Adrenal gland (tissue), 9 donors: ENCODE measurements at regions not wholly inside any gene's neighbourhood (a gene's known extent, or its start where the extent isn't known, plus 50 kb on each side); places are given as distances from the start of the nearest gene placed in this dataset.

Experiments used
- DNase-seq, 7 donors: peaks; one replicate each; pipeline ENCODE4 v3.0.0-alpha.2; 2019 to 2020
- H3K27ac ChIP-seq, 5 donors: fragments of 200-600 bp; sonication (generic) in 4 of 5; 1 replicate in 3 of 5; 2 replicates in 2 of 5; pipeline versions ENCODE4 v1.5.1 to v1.8.0; 2016 to 2020; ENCODE audit warnings: mild to moderate bottlenecking in 1 of 5
- H3K27me3 ChIP-seq: fragments of 200-600 bp; 2 replicates; pipeline ENCODE4 v1.8.0; 2021
- H3K36me3 ChIP-seq, 2 donors: fragments of 200-600 bp; replicated peaks in 1 of 2; 1 replicate in 1 of 2; 2 replicates in 1 of 2; pipeline versions ENCODE4 v1.5.1 to v1.8.0; 2018 to 2022
- H3K4me1 ChIP-seq, 2 donors: fragments of 200-600 bp; replicated peaks in 1 of 2; 1 replicate in 1 of 2; 2 replicates in 1 of 2; pipeline versions ENCODE4 v1.5.1 to v1.8.0; 2018 to 2021
- H3K4me3 ChIP-seq, 4 donors: fragments of 200-600 bp; sonication (generic) in 3 of 4; one replicate each; pipeline ENCODE4 v1.5.1; 2016 to 2018
- H3K9me3 ChIP-seq, 3 donors: fragments of 200-600 bp; sonication (generic) in 1 of 3; replicated peaks in 1 of 3; 1 replicate in 2 of 3; 2 replicates in 1 of 3; pipeline versions ENCODE4 v1.5.1 to v1.8.0; 2016 to 2021
- POLR2A ChIP-seq, 2 donors: fragments of 450-650 bp; IDR thresholded peaks; one replicate each; pipeline ENCODE4 v1.6.1; 2017; ENCODE audit warnings: antibody characterized with exemption in 2 of 2, mild to moderate bottlenecking in 2 of 2, moderate library complexity in 1 of 2
- WGBS, 4 donors: extraction: QIAGEN DNeasy Blood & Tissue Kit in 2 of 4; methylation state at CpG; one replicate each; pipeline versions ENCODE4 v1.1.5 to v1.1.7; 2013 to 2017; 5-methylcytosine and 5-hydroxymethylcytosine counted together
- intact Hi-C, 2 donors: fragments of 100-400 bp; cut with DNase I; formaldehyde crosslinking; loops; one replicate each; pipeline versions ENCODE4 v1.14.1 to v1.15.0; 2022 to 2023
- TF ChIP-seq, protein P1 (sequence below), 6 experiments: fragments of 450-650 bp in 4 of 6; fragments of 200-600 bp in 2 of 6; sonication (generic) in 1 of 6; IDR thresholded peaks; 1 replicate in 5 of 6; 2 replicates in 1 of 6; pipeline versions ENCODE4 v1.5.1 to v1.8.0; 2016 to 2021; ENCODE audit warnings: antibody characterized with exemption in 6 of 6, mild to moderate bottlenecking in 2 of 6, moderate library complexity in 1 of 6
- donor health status: healthy with polysubstance abuse.
- donor health status: Bipolar disorder and iron deficiency.
- donor health status: DM: yes; HTN: yes; CAD: no.
- donor health status: DM: no; HTN: no; CAD: no.
- donor health status: DM: no; HTN: no; CAD: no.

DNA sequence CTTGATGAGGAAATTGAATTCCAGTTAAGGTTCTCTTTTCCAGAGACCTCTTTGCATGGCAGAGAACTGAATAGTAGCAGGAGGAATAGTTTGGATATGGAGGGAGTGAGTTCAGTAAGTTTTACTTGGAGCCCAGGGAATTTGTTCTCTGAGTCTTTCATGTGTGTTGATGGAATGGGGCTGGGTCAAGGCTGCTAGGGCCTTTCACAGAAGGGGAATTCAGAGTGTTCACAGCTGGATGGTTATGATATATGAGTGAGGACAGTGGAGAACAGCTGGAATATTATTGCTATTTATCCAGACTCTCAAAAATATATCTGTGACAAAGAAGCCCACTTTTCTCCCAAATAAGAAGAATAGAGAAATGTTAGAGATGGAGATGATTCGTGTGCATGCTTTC lies 372.8 kb downstream of the PLK2 start:
- Histone ChIP-seq H3K9me3 (no peaks in the 10 kb centered on the region), H3K4me1 (no peaks in the 10 kb centered on the region), H3K4me3 (no peak overlapping the region), H3K36me3 (no peaks in the 10 kb centered on the region), H3K27ac (no peak overlapping the region), H3K27me3 (no peaks in the 10 kb centered on the region)
- DNase-seq = no peak
- WGBS, 4 donors = 47 to 66% (median 55%) methylated on average over 1 of the region's 1 CpG
- TF ChIP-seq, protein P1, sequence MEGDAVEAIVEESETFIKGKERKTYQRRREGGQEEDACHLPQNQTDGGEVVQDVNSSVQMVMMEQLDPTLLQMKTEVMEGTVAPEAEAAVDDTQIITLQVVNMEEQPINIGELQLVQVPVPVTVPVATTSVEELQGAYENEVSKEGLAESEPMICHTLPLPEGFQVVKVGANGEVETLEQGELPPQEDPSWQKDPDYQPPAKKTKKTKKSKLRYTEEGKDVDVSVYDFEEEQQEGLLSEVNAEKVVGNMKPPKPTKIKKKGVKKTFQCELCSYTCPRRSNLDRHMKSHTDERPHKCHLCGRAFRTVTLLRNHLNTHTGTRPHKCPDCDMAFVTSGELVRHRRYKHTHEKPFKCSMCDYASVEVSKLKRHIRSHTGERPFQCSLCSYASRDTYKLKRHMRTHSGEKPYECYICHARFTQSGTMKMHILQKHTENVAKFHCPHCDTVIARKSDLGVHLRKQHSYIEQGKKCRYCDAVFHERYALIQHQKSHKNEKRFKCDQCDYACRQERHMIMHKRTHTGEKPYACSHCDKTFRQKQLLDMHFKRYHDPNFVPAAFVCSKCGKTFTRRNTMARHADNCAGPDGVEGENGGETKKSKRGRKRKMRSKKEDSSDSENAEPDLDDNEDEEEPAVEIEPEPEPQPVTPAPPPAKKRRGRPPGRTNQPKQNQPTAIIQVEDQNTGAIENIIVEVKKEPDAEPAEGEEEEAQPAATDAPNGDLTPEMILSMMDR (IDR thresholded peaks at IDR 0.05) = no peak
- no peak for TF ChIP-seq POLR2A (IDR thresholded peaks at IDR 0.05)
- intact Hi-C loops = no loop called here

DNA sequence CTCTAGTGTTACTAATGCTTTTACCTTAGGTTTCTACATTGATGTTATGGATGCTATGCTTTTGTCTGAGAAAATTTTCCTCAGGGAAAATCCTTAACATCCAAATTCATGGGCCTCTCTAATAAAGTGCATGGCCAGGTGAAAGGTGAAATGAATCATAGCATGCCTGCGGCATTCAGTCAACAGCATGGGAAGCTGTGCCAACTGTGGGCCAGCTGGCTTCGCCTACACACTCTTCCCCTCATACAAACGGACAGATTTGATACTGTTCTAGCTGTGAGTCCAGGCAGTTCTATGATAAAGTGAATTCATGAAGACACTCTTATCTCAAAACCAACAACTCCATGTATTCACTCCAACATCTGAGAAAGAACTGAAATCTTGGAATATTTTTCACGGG lies 374.1 kb downstream of the PLK2 start:
- 76 to 82% (median 79%) methylated on average over 4 of the region's 4 CpGs for WGBS, 4 donors
- H3K9me3 ChIP-seq = no peaks in the 10 kb centered on the region
- no peak overlapping the region for H3K4me3 ChIP-seq
- no peak for DNase-seq
- intact Hi-C loops = no loop called here
- H3K27ac ChIP-seq = no peak overlapping the region
- H3K36me3 ChIP-seq = no peaks in the 10 kb centered on the region
- H3K27me3 ChIP-seq = no peaks in the 10 kb centered on the region
- no peaks in the 10 kb centered on the region for H3K4me1 ChIP-seq
- TF ChIP-seq POLR2A (IDR thresholded peaks at IDR 0.05) = no peak
- TF ChIP-seq, protein P1 (IDR thresholded peaks at IDR 0.05) = no peak

DNA sequence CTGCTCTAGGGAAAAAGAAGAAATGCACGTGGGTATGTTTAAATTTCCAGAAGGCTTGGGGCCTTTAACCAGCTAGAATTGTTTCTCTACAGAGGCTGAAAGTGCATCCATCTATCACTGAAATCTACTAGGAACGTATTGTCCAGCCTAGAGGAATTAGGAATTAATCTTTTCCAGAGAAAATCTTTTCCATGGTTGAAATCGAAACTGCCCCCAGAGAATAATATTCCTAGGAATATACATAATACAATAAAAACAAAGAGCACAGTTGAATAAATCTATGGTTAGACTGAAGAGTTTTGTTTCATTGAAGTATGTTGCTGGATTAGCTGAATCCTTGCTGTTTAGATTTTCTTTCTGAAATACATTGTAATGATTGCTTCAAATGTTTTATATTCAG lies 378.5 kb downstream of the PLK2 start:
- Histone ChIP-seq H3K4me1 (no peaks in the 10 kb centered on the region), H3K27me3 (no peaks in the 10 kb centered on the region), H3K4me3 (no peak overlapping the region), H3K9me3 (no peaks in the 10 kb centered on the region), H3K36me3 (no peaks in the 10 kb centered on the region), H3K27ac (no peak overlapping the region)
- TF ChIP-seq, protein P1 (IDR thresholded peaks at IDR 0.05) = no peak
- TF ChIP-seq POLR2A (IDR thresholded peaks at IDR 0.05) = no peak
- intact Hi-C loops = no loop called here
- WGBS, 4 donors = 63 to 73% (median 69%) methylated on average over 3 of the region's 3 CpGs
- no peak for DNase-seq

DNA sequence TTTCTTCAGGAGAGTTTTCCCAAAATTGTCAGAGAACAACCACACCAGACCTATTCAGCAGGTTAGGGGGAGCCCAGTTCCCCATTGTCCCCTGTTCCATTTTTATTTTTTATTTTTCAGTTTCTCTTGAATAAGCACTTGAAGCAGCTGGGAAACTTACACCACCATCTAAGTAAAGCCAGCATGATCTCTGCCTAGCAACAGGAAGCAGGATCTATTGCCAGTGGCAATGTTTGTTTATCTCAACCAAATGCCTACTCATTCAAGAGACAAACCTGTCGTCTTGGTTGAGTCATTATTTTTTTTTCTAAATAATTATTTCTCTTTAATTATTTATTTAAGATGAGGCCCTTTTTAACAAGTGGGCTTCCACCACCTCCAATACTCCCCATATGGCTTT lies 379.3 kb downstream of the PLK2 start:
- Histone ChIP-seq H3K27me3 (no peaks in the 10 kb centered on the region), H3K9me3 (no peaks in the 10 kb centered on the region), H3K36me3 (no peaks in the 10 kb centered on the region), H3K4me1 (no peaks in the 10 kb centered on the region), H3K27ac (no peak overlapping the region), H3K4me3 (no peak overlapping the region)
- no peak for DNase-seq
- intact Hi-C loops = no loop called here
- WGBS, 4 donors = 35 to 55% (median 41%) methylated on average over 1 of the region's 1 CpG
- TF ChIP-seq POLR2A (IDR thresholded peaks at IDR 0.05) = no peak
- TF ChIP-seq, protein P1 (IDR thresholded peaks at IDR 0.05) = no peak
